GM23248 (cell line): ENCODE measurements at regions not wholly inside any gene's neighbourhood (a gene's known extent, or its start where the extent isn't known, plus 50 kb on each side); places are given as distances from the start of the nearest gene placed in this dataset.

Experiments used
- EZH2 ChIP-seq: fragments of 200-600 bp; sonication (generic); IDR thresholded peaks from 2 replicates; pipeline ENCODE4 v1.6.1; 2018; ENCODE audit warnings: antibody characterized with exemption, mild to moderate bottlenecking; ENCODE audit not compliant: insufficient read depth, poor library complexity, severe bottlenecking
- EZH2phosphoT487 ChIP-seq: fragments of 200-600 bp; sonication (generic); IDR thresholded peaks from 2 replicates; pipeline ENCODE4 v1.6.1; 2018; ENCODE audit warnings: antibody characterized with exemption, moderate library complexity, mild to moderate bottlenecking, low read depth; ENCODE audit not compliant: insufficient read depth

- TF ChIP-seq EZH2 (no peak), EZH2phosphoT487 (no peak)
These were observed 164.3 kb downstream of the BAMBI start for GRCh38 chr10:28841625-28842024.
